Middle frontal gyrus (tissue), 1 donor: ENCODE measurements at regions not wholly inside any gene's neighbourhood (a gene's known extent, or its start where the extent isn't known, plus 50 kb on each side); places are given as distances from the start of the nearest gene placed in this dataset.
"Not testable (repeated sequence)": the region's sequence is repeated elsewhere in the genome, so short reads cannot be mapped to it uniquely, and the experiment has no call there.

Experiments used
- DNase-seq: peaks from one replicate; pipeline ENCODE4 v3.0.0-alpha.2; 2015; ENCODE audit warnings: low spot score; ENCODE audit errors: extremely low spot score

- no peak for DNase-seq
These were observed 439.2 kb upstream of the EPHA3 start for GRCh38 chr3:88668180-88668579.

GRCh38 chr3:88671573-88671972 is 435.8 kb upstream of the EPHA3 start:
- no peak for DNase-seq

GRCh38 chr3:88677298-88677697 is 430.1 kb upstream of the EPHA3 start:
- DNase-seq = no peak

GRCh38 chr3:88678747-88679146 is 428.7 kb upstream of the EPHA3 start:
- DNase-seq = no peak

- DNase-seq = no peak
These were observed 417.1 kb upstream of the EPHA3 start for GRCh38 chr3:88690287-88690686.

GRCh38 chr3:88691081-88691480 is 416.3 kb upstream of the EPHA3 start:
- no peak for DNase-seq

- DNase-seq = no peak
These were observed 403.8 kb upstream of the EPHA3 start for GRCh38 chr3:88703501-88704059.

- DNase-seq = no peak
These were observed 403.1 kb upstream of the EPHA3 start for GRCh38 chr3:88704338-88704737.

- no peak for DNase-seq
These were observed 399.6 kb upstream of the EPHA3 start for GRCh38 chr3:88707837-88708236.

GRCh38 chr3:88712552-88712951 is 394.9 kb upstream of the EPHA3 start:
- DNase-seq = no peak

- DNase-seq = no peak
These were observed 394.2 kb upstream of the EPHA3 start for GRCh38 chr3:88713233-88713691.

- no peak for DNase-seq
These were observed 381.8 kb upstream of the EPHA3 start for GRCh38 chr3:88725440-88726165.

- DNase-seq = no peak
These were observed 375.2 kb upstream of the EPHA3 start for GRCh38 chr3:88732186-88732585.

GRCh38 chr3:88742106-88742505 is 365.3 kb upstream of the EPHA3 start:
- no peak for DNase-seq

GRCh38 chr3:88742674-88743507 is 364.5 kb upstream of the EPHA3 start:
- no peak for DNase-seq

- no peak for DNase-seq
These were observed 362.5 kb upstream of the EPHA3 start for GRCh38 chr3:88744896-88745295.

- DNase-seq = not testable (repeated sequence)
These were observed 360.3 kb upstream of the EPHA3 start for GRCh38 chr3:88747145-88747544.

- no peak for DNase-seq
These were observed 348.7 kb upstream of the EPHA3 start for GRCh38 chr3:88758676-88759075.

- no peak for DNase-seq
These were observed 339.7 kb upstream of the EPHA3 start for GRCh38 chr3:88767746-88768145.

GRCh38 chr3:88773766-88774165 is 333.7 kb upstream of the EPHA3 start:
- no peak for DNase-seq

- no peak for DNase-seq
These were observed 332.3 kb upstream of the EPHA3 start for GRCh38 chr3:88775026-88775690.

- DNase-seq = no peak
These were observed 327.9 kb upstream of the EPHA3 start for GRCh38 chr3:88779482-88779881.
